ACC112 (cell line): ENCODE measurements at regions not wholly inside any gene's neighbourhood (a gene's known extent, or its start where the extent isn't known, plus 50 kb on each side); places are given as distances from the start of the nearest gene placed in this dataset.

Experiments
- H2AFZ ChIP-seq: fragments of 200-600 bp; sonication (generic); one replicate; pipeline ENCODE4 v1.6.0; 2017; ENCODE audit warnings: antibody characterized with exemption, low read length; ENCODE audit not compliant: unreplicated experiment
- H3K27ac ChIP-seq: fragments of 200-600 bp; sonication (generic); 2 replicates; pipeline ENCODE4 v1.5.1; 2014; ENCODE audit warnings: low read depth, mild to moderate bottlenecking, antibody characterized with exemption, low read length, moderate library complexity
- H3K27me3 ChIP-seq: fragments of 200-600 bp; sonication (generic); 2 replicates; pipeline ENCODE4 v1.6.1; 2014; ENCODE audit warnings: mild to moderate bottlenecking, antibody characterized with exemption, low read length, moderate library complexity, mixed read lengths; ENCODE audit not compliant: insufficient read depth
- H3K36me3 ChIP-seq: fragments of 200-600 bp; sonication (generic); 2 replicates; pipeline ENCODE4 v1.6.1; 2016; ENCODE audit warnings: mild to moderate bottlenecking, antibody characterized with exemption, low read length, moderate library complexity, mixed read lengths; ENCODE audit not compliant: insufficient read depth
- H3K4me1 ChIP-seq: fragments of 200-600 bp; sonication (generic); one replicate; pipeline ENCODE4 v1.6.1; 2016; ENCODE audit warnings: low read length, mixed read lengths; ENCODE audit not compliant: insufficient read depth, unreplicated experiment, control insufficient read depth
- H3K4me3 ChIP-seq: fragments of 200-600 bp; sonication (generic); 2 replicates; pipeline ENCODE4 v1.5.1; 2014; ENCODE audit warnings: mild to moderate bottlenecking, low read depth, low read length
- H3K79me2 ChIP-seq: fragments of 200-600 bp; sonication (generic); one replicate; pipeline ENCODE4 v1.6.0; 2016; ENCODE audit warnings: low read length; ENCODE audit not compliant: control insufficient read depth, unreplicated experiment, insufficient read depth

GRCh38 chr17:14776791-14777190 lies 475.9 kb downstream of the HS3ST3B1 start:
- no peak overlapping the region for H2AFZ ChIP-seq
- no peaks in the 10 kb centered on the region for H3K27me3 ChIP-seq
- peaks cover 27% of the 10 kb centered on the region for H3K4me1 ChIP-seq
- H3K36me3 ChIP-seq: no peaks in the 10 kb centered on the region
- H3K4me3 ChIP-seq: no peak overlapping the region
- no peaks in the 10 kb centered on the region for H3K79me2 ChIP-seq
- peak overlapping the region; percentile 39; the same call in 1 of the 2 replicates for H3K27ac ChIP-seq

GRCh38 chr17:14775731-14776492 lies 475.0 kb downstream of the HS3ST3B1 start:
- Histone ChIP-seq H3K4me1 (peaks cover 27% of the 10 kb centered on the region), H2AFZ (peak overlapping the region; percentile 25), H3K27ac (peak overlapping the region; percentile 39), H3K79me2 (no peaks in the 10 kb centered on the region), H3K36me3 (no peaks in the 10 kb centered on the region), H3K27me3 (no peaks in the 10 kb centered on the region), H3K4me3 (no peak overlapping the region)

GRCh38 chr17:14774774-14775173 lies 473.9 kb downstream of the HS3ST3B1 start:
- no peak overlapping the region for H2AFZ ChIP-seq
- no peak overlapping the region for H3K4me3 ChIP-seq
- H3K36me3 ChIP-seq: no peaks in the 10 kb centered on the region
- H3K79me2 ChIP-seq: no peaks in the 10 kb centered on the region
- H3K27me3 ChIP-seq: no peaks in the 10 kb centered on the region
- H3K4me1 ChIP-seq: peaks cover 27% of the 10 kb centered on the region
- 0 out of 2 replicates have a peak overlapping the region, but pooled peaks have one; percentile 39 for H3K27ac ChIP-seq

- Histone ChIP-seq H3K79me2 (no peaks in the 10 kb centered on the region), H3K4me3 (no peak overlapping the region), H3K27me3 (no peaks in the 10 kb centered on the region), H2AFZ (no peak overlapping the region), H3K4me1 (peaks cover 27% of the 10 kb centered on the region), H3K27ac (no peak overlapping the region), H3K36me3 (no peaks in the 10 kb centered on the region)
These were observed 471.9 kb downstream of the HS3ST3B1 start for GRCh38 chr17:14772776-14773175.

- H2AFZ ChIP-seq: no peak overlapping the region
- no peak overlapping the region for H3K27ac ChIP-seq
- H3K79me2 ChIP-seq: no peaks in the 10 kb centered on the region
These were observed 470.7 kb downstream of the HS3ST3B1 start for GRCh38 chr17:14771543-14771942.

GRCh38 chr17:14768923-14769322 lies 468.0 kb downstream of the HS3ST3B1 start:
- Histone ChIP-seq H3K4me3 (no peak overlapping the region), H3K27ac (no peak overlapping the region), H3K79me2 (no peaks in the 10 kb centered on the region), H2AFZ (no peak overlapping the region), H3K4me1 (no peaks in the 10 kb centered on the region), H3K27me3 (no peaks in the 10 kb centered on the region), H3K36me3 (no peaks in the 10 kb centered on the region)

More at GRCh38 chr17:14771543-14771942, 470.7 kb downstream of the HS3ST3B1 start:
- H3K4me1 ChIP-seq: peaks cover 18% of the 10 kb centered on the region
- no peaks in the 10 kb centered on the region for H3K27me3 ChIP-seq
- no peaks in the 10 kb centered on the region for H3K36me3 ChIP-seq
- H3K4me3 ChIP-seq: no peak overlapping the region

GRCh38 chr17:14762736-14763479 lies 462.0 kb downstream of the HS3ST3B1 start:
- H3K36me3 ChIP-seq: no peaks in the 10 kb centered on the region
- H3K4me3 ChIP-seq: no peak overlapping the region
- no peaks in the 10 kb centered on the region for H3K4me1 ChIP-seq
- no peak overlapping the region for H2AFZ ChIP-seq
- no peak overlapping the region for H3K27ac ChIP-seq
- H3K79me2 ChIP-seq: no peaks in the 10 kb centered on the region
- no peaks in the 10 kb centered on the region for H3K27me3 ChIP-seq

GRCh38 chr17:14760719-14761411 lies 460.0 kb downstream of the HS3ST3B1 start:
- Histone ChIP-seq H3K36me3 (no peaks in the 10 kb centered on the region), H3K4me3 (no peak overlapping the region), H3K79me2 (no peaks in the 10 kb centered on the region), H3K27me3 (no peaks in the 10 kb centered on the region), H3K4me1 (no peaks in the 10 kb centered on the region), H3K27ac (no peak overlapping the region), H2AFZ (peak overlapping the region; percentile 56)

- no peak overlapping the region for H3K27ac ChIP-seq
- no peaks in the 10 kb centered on the region for H3K27me3 ChIP-seq
- peaks cover 3% of the 10 kb centered on the region for H3K4me1 ChIP-seq
- no peak overlapping the region for H3K4me3 ChIP-seq
- no peaks in the 10 kb centered on the region for H3K36me3 ChIP-seq
- H2AFZ ChIP-seq: no peak overlapping the region
- H3K79me2 ChIP-seq: no peaks in the 10 kb centered on the region
These were observed 459.3 kb downstream of the HS3ST3B1 start for GRCh38 chr17:14760212-14760611.

- Histone ChIP-seq H3K27ac (no peak overlapping the region), H3K4me3 (no peak overlapping the region), H3K27me3 (no peaks in the 10 kb centered on the region)
These were observed 458.4 kb downstream of the HS3ST3B1 start for GRCh38 chr17:14759325-14759724.

More at GRCh38 chr17:14759325-14759724, 458.4 kb downstream of the HS3ST3B1 start:
- Histone ChIP-seq H3K36me3 (no peaks in the 10 kb centered on the region), H2AFZ (no peak overlapping the region), H3K4me1 (peaks cover 10% of the 10 kb centered on the region), H3K79me2 (no peaks in the 10 kb centered on the region)
